ENCODE measurements at regions not wholly inside any gene's neighbourhood (a gene's known extent, or its start where the extent isn't known, plus 50 kb on each side); places are given as distances from the start of the nearest gene placed in this dataset.

DNA sequence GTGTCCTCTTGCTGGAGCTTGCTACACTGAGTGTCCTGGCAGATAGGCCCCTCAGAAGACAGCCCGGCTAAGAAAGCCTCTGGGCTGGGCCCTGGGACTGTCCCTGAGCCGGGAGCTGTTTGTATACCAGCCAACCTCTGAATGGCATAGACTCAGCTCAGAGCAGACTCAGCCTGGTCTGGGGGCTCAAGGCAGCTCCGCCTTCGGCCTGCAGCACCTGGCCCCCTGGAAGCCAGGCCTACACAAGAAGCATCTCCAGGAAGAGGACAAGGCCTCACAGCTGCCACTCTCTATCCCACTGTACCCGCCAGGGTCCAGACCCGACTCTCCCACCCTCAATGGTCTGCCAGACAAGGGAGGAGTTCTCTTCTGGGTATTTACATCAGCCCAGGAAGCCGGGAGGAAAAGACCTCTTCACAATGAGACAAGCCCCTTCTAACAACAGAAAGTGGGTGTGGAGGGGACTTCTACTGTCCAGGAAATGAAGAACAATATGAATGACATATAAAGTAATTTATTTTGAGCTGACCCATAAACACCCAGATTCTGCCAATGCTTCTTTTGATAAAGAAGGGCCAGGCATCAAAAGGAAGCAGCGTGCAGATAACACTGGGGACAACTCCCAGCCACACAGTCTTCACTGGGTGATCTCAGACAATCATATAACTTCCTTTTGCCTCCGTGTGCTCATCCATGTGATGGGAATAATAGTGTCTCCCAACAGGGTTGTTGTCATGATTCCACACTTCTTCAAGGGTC is 110.2 kb downstream of the TPRA1 start:
- Mint-ChIP-seq H3K9me3 (no peaks in the 10 kb centered on the region), H3K4me3 (ENCODE audit: low read depth) (no peak overlapping the region), H3K27me3 (ENCODE audit: low read depth) (peaks cover 17% of the 10 kb centered on the region), H3K27ac (no peak overlapping the region), H3K36me3 (ENCODE audit: low read depth) (no peaks in the 10 kb centered on the region), H3K4me1 (ENCODE audit: low read depth) (peaks cover 25% of the 10 kb centered on the region)
- DNase-seq (ENCODE audit: low spot score) = no peak
- intact Hi-C loops (cut with micrococcal nuclease) = no loop called here

DNA sequence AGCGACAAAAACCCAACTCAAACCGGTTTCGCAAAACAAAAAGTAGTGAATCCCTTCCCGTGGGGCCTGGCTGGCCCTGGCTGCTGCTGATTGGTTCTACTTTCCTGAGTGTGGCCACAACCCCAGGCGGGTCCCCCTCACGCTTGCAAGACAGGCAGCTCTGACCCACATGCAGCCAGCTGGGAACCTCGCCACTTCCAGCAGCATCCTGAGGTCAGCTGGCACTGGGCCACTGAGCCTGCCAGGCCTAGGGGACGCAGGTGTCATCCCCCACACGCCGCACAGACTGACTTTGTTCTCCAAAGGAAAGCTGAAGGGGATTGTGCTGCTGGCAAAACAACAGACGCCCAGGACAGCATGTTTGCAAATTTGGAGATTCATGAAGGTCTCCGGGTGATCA is 111.1 kb downstream of the TPRA1 start:
- H3K9me3 Mint-ChIP-seq = no peaks in the 10 kb centered on the region
- H3K4me3 Mint-ChIP-seq (ENCODE audit: low read depth) = no peak overlapping the region
- H3K36me3 Mint-ChIP-seq (ENCODE audit: low read depth) = no peaks in the 10 kb centered on the region
- peaks cover 15% of the 10 kb centered on the region for H3K27me3 Mint-ChIP-seq (ENCODE audit: low read depth)
- H3K4me1 Mint-ChIP-seq (ENCODE audit: low read depth) = peaks cover 17% of the 10 kb centered on the region
- H3K27ac Mint-ChIP-seq = no peak overlapping the region
- no peak for DNase-seq (ENCODE audit: low spot score)
- intact Hi-C loops (cut with micrococcal nuclease) = no loop called here

DNA sequence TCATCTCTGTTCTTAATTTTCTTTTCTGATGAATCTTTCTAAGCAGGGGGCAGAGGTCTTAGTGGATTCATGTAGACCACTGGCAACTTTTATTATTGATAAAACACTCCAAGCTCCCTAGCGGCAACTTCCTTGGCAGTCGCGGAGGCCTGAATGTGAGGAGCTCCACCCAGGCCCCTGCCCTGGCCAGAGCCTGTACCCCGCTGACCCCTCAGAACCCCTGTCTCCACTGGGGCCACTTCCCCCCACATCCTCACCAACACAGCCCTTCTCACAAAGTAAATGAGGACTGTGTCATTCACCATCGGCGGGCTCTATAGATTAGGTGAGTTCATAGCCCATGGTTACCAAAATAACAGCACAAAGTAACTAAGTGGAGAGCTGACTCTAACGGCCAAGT is 111.6 kb downstream of the TPRA1 start:
- no peak for DNase-seq (ENCODE audit: low spot score)
- no peaks in the 10 kb centered on the region for H3K9me3 Mint-ChIP-seq
- H3K4me1 Mint-ChIP-seq (ENCODE audit: low read depth) = peaks cover 12% of the 10 kb centered on the region
- H3K27me3 Mint-ChIP-seq (ENCODE audit: low read depth) = peaks cover 15% of the 10 kb centered on the region
- no peak overlapping the region for H3K27ac Mint-ChIP-seq
- intact Hi-C loops (cut with micrococcal nuclease) = no loop called here
- no peaks in the 10 kb centered on the region for H3K36me3 Mint-ChIP-seq (ENCODE audit: low read depth)
- H3K4me3 Mint-ChIP-seq (ENCODE audit: low read depth) = no peak overlapping the region

DNA sequence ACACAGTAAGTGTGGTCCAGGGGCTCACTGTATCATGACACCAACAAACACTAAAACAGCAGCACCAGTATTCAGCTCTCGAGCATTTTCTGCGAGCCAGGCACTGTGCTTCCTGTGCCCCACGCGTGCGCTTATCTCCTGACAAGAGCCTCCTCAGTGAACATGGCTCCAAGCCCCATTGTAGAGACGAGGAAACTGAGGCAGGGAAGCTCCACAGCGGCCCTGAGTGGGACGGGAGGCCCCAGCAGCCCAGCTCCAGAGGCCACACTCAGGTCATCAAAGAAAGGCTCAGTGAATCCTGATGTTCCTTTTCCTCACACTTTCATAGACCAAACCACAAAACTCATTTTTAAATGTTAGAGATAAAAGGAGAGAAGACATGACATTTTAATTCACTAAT is 113.1 kb downstream of the TPRA1 start:
- Mint-ChIP-seq H3K4me3 (ENCODE audit: low read depth) (no peak overlapping the region), H3K27me3 (ENCODE audit: low read depth) (peaks cover 13% of the 10 kb centered on the region), H3K27ac (no peak overlapping the region), H3K4me1 (ENCODE audit: low read depth) (no peaks in the 10 kb centered on the region), H3K9me3 (no peaks in the 10 kb centered on the region), H3K36me3 (ENCODE audit: low read depth) (no peaks in the 10 kb centered on the region)
- DNase-seq (ENCODE audit: low spot score) = no peak
- intact Hi-C loops (cut with micrococcal nuclease) = no loop called here

DNA sequence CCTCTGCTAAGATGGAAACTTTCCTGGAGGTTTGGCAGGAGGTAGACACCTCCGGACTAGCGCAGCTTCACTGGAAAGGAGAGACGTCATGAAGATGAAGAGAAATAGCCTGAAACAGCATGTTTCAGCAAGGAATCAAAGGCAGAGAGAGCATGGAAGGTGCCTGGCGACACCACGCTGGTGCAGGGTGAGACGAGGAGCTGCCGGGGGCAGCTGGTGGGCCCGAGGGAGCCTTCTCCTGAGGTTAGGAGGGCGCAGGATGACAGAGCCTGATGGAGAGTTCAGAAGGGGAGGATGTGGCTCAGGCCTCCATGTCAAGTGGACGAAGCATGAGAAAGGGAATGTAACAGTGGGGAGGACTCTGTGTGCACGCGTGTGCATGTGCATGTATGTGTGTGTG is 113.6 kb downstream of the TPRA1 start:
- peaks cover 11% of the 10 kb centered on the region for H3K27me3 Mint-ChIP-seq (ENCODE audit: low read depth)
- H3K36me3 Mint-ChIP-seq (ENCODE audit: low read depth) = no peaks in the 10 kb centered on the region
- DNase-seq (ENCODE audit: low spot score) = no peak
- no peak overlapping the region for H3K27ac Mint-ChIP-seq
- no peaks in the 10 kb centered on the region for H3K4me1 Mint-ChIP-seq (ENCODE audit: low read depth)
- H3K4me3 Mint-ChIP-seq (ENCODE audit: low read depth) = no peak overlapping the region
- intact Hi-C loops (cut with micrococcal nuclease) = no loop called here
- no peaks in the 10 kb centered on the region for H3K9me3 Mint-ChIP-seq

DNA sequence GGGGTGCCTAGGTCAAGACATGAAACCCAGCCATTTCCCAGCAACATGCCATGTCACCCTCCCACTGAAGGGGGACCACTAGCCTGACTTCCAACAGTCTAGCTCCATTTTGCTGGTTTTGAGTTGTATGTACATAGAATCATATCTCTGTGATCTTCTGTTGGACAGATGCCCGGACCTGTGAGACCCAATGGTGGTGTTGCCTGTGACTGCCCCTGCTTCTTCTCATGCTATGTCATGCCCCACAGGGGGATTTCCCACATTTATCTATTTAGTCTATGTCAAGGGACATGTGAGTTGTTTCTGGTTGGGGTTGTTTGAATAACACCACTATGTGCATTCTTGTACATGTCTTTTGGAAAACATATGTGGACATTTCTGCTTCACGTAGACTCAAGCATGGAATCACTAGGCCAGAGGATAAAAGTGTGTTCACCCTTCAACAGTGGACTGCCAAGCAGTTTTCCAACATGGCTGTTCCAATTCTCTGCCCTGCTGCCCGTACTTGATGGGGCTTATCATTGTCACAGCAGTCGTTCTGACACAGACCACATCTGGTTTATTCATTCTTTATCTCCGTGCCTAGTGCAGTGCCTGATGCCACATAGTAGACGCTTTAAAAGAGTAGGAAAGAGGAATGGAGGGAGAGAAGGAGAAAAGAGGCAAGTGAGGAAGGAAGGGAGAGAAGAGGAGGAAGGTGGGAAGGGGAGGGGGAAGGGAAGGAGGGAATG is 114.4 kb downstream of the TPRA1 start:
- H3K9me3 Mint-ChIP-seq = no peaks in the 10 kb centered on the region
- no peaks in the 10 kb centered on the region for H3K36me3 Mint-ChIP-seq (ENCODE audit: low read depth)
- H3K4me1 Mint-ChIP-seq (ENCODE audit: low read depth) = no peaks in the 10 kb centered on the region
- H3K4me3 Mint-ChIP-seq (ENCODE audit: low read depth) = no peak overlapping the region
- no peak for DNase-seq (ENCODE audit: low spot score)
- peaks cover 10% of the 10 kb centered on the region for H3K27me3 Mint-ChIP-seq (ENCODE audit: low read depth)
- H3K27ac Mint-ChIP-seq = no peak overlapping the region
- intact Hi-C loops (cut with micrococcal nuclease) = no loop called here

DNA sequence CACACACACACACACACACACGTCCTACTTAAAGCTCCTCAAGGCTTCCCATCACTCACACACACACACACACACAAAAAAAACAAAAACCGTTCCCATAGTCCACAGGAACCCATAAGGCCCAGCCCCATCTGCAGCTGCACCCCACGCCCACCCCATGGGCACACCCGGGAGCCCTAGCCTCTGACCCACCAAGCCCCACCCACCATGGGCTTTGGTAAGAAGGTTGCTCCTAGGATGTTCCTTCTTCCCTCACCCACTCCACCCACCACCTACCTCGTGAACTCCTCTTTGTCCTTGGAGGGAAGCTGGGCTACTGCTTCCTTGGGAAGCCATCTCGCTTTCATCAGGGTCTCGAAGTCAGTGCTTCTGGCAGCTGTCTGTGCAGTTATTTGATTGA is 115.1 kb downstream of the TPRA1 start:
- no peak overlapping the region for H3K27ac Mint-ChIP-seq
- intact Hi-C loops (cut with micrococcal nuclease) = no loop called here
- peaks cover 8% of the 10 kb centered on the region for H3K27me3 Mint-ChIP-seq (ENCODE audit: low read depth)
- no peaks in the 10 kb centered on the region for H3K9me3 Mint-ChIP-seq
- no peaks in the 10 kb centered on the region for H3K36me3 Mint-ChIP-seq (ENCODE audit: low read depth)
- H3K4me1 Mint-ChIP-seq (ENCODE audit: low read depth) = no peaks in the 10 kb centered on the region
- no peak overlapping the region for H3K4me3 Mint-ChIP-seq (ENCODE audit: low read depth)
- no peak for DNase-seq (ENCODE audit: low spot score)

DNA sequence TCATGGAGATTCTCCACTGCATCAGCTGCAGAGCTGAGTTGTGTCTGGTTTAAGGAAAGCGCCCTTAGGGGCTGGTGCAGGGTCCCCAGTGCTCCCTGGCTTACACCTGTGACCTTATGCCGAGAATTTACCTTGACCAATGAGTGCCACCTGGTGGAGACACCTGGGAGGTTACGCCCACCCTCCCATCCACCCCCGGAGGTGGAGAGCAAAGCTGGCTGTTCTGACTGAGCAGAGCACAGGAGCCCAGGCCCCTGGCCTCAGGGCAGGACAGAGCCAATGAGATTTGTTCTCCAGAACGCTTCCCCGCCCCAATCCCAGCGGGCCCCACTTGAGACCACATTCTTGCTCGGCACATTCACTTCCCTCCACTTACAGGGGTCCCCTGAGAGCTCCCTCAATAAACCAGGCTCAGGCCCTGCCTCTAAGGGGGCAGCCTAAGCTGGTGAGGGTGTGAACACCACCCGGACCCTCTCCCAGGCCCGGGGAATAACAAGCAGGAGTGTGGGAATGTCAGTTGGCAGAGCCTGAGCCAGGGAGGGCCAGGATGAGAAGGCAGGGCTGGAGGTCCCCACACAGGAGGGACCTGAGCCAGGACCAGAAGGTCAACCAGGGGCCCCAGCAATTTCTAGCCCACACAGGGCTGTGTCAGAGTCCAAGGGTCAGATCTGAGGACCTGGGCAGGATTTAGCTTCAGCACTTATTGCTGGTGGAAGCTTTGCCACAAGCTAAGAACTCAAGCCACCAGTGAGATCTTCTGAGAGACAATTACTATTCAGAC is 117.1 kb downstream of the TPRA1 start:
- peaks cover 8% of the 10 kb centered on the region for H3K27me3 Mint-ChIP-seq (ENCODE audit: low read depth)
- no peaks in the 10 kb centered on the region for H3K9me3 Mint-ChIP-seq
- no peak overlapping the region for H3K4me3 Mint-ChIP-seq (ENCODE audit: low read depth)
- H3K36me3 Mint-ChIP-seq (ENCODE audit: low read depth) = no peaks in the 10 kb centered on the region
- intact Hi-C loops (cut with micrococcal nuclease) = no loop called here
- no peak overlapping the region for H3K27ac Mint-ChIP-seq
- H3K4me1 Mint-ChIP-seq (ENCODE audit: low read depth) = no peaks in the 10 kb centered on the region
- DNase-seq (ENCODE audit: low spot score) = no peak

DNA sequence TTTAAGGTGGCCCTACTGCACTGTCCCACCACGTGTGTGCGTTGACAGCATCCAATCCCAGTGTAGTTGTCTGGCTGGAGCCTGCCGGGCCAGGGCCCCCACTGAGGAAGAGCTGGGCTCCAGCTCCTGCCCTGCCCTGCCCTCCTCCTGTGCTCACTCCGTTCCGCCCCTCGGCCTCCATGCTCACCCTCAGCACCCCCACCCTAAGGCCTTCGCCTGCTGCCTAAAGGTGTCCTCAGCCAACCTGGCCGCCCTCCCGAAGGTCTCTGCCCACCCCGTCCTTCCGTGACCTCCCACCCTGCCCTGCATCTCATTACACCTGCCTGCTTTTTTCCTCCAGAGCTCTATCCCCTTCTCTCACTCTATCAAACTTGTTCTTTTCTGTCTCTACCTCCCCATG is 118.0 kb downstream of the TPRA1 start:
- Mint-ChIP-seq H3K27me3 (ENCODE audit: low read depth) (peaks cover 6% of the 10 kb centered on the region), H3K9me3 (no peaks in the 10 kb centered on the region), H3K4me3 (ENCODE audit: low read depth) (no peak overlapping the region), H3K36me3 (ENCODE audit: low read depth) (no peaks in the 10 kb centered on the region), H3K27ac (no peak overlapping the region), H3K4me1 (ENCODE audit: low read depth) (no peaks in the 10 kb centered on the region)
- no peak for DNase-seq (ENCODE audit: low spot score)
- intact Hi-C loops (cut with micrococcal nuclease) = no loop called here

DNA sequence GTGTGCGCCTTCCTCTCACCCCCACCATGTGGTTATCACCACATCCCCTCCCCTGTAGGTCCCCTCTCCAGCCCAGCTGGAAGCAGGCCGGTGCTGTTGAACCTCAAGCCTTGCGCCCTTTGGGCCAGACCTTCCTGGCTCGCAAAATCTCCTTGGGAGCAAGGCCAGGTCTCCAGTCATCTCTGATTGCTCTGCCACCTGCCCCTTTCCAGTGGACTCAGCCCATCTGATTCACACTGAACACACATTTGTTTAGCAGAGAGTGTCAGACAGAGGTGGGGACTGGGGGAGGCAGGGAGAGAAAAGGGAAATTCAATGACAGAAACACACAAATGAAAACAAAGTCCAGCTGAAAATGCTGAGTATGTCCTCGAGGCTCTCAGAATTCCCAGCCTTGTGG is 119.4 kb downstream of the TPRA1 start:
- H3K27ac Mint-ChIP-seq = no peak overlapping the region
- H3K4me1 Mint-ChIP-seq (ENCODE audit: low read depth) = no peaks in the 10 kb centered on the region
- intact Hi-C loops (cut with micrococcal nuclease) = no loop called here
- H3K9me3 Mint-ChIP-seq = no peaks in the 10 kb centered on the region
- no peak for DNase-seq (ENCODE audit: low spot score)
- H3K27me3 Mint-ChIP-seq (ENCODE audit: low read depth) = peaks cover 2% of the 10 kb centered on the region
- no peak overlapping the region for H3K4me3 Mint-ChIP-seq (ENCODE audit: low read depth)
- H3K36me3 Mint-ChIP-seq (ENCODE audit: low read depth) = no peaks in the 10 kb centered on the region

DNA sequence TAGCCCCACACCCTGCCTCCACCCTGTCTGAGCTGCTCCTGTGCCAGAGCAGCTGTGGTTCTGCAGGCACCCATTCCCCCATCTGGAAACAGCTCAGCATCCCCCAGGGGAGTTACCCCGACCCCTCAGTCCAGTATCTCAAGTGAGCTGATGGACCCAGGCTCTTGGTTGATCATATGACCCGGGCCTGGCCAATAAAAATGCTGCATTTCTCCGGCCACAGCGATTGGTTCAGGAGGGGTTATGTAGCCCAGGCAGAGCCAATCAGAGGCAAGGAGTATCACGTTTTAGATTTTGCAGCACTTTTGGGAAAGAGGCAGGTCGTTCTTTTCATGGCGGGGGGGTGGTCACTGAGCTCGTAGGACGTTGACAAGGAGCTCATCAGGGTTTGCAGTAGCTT is 120.8 kb downstream of the TPRA1 start:
- Mint-ChIP-seq H3K4me1 (ENCODE audit: low read depth) (no peaks in the 10 kb centered on the region), H3K27ac (no peak overlapping the region), H3K27me3 (ENCODE audit: low read depth) (peaks cover 2% of the 10 kb centered on the region), H3K4me3 (ENCODE audit: low read depth) (no peak overlapping the region), H3K36me3 (ENCODE audit: low read depth) (no peaks in the 10 kb centered on the region), H3K9me3 (no peaks in the 10 kb centered on the region)
- no peak for DNase-seq (ENCODE audit: low spot score)
- intact Hi-C loops (cut with micrococcal nuclease) = no loop called here

DNA sequence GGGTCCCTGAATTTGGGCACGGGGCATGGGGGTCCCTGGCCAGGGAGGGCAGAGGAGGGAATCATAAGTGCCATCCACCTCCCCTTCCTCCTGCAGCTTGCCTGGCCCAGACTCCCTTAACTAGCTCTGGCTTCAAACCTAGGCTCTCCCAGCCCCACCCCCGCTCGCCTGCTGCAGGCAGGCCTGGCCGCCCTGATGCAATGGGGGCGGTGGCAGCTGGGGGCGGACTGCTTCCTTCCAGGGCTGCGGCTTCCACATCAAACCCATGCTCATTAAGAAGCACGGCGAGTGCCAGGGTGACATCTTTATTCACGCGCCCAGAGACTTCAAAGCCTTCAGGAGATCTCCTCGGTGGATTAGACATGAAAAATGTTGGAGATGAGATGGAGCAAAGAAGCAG is 123.1 kb downstream of the TPRA1 start:
- Mint-ChIP-seq H3K4me3 (ENCODE audit: low read depth) (no peak overlapping the region), H3K27me3 (ENCODE audit: low read depth) (no peaks in the 10 kb centered on the region), H3K9me3 (no peaks in the 10 kb centered on the region), H3K4me1 (ENCODE audit: low read depth) (no peaks in the 10 kb centered on the region), H3K27ac (no peak overlapping the region), H3K36me3 (ENCODE audit: low read depth) (no peaks in the 10 kb centered on the region)
- DNase-seq (ENCODE audit: low spot score) = no peak
- intact Hi-C loops (cut with micrococcal nuclease) = no loop called here

DNA sequence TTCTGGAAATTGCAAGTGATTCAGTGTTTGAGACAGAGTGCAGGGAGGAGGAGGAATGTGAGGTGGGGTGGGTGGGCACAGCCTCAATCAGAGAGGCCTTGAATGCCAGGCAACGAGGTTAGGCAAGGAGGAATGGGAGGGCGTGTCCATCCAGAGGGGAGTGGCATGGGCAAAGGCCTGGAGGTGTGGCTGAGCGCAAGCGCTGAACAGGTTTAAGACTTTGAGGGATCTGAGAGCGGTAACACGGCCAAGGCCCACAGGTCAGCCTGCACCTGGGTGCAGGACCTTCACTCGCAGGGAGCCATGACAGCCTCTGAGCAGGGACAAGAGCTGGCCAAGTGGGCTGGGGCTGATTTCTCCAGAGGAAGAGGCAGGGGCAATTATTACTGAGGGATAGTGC is 125.9 kb downstream of the TPRA1 start:
- H3K36me3 Mint-ChIP-seq (ENCODE audit: low read depth) = no peaks in the 10 kb centered on the region
- no peak overlapping the region for H3K4me3 Mint-ChIP-seq (ENCODE audit: low read depth)
- DNase-seq (ENCODE audit: low spot score) = no peak
- H3K27me3 Mint-ChIP-seq (ENCODE audit: low read depth) = peaks cover 1% of the 10 kb centered on the region
- intact Hi-C loops (cut with micrococcal nuclease) = no loop called here
- H3K4me1 Mint-ChIP-seq (ENCODE audit: low read depth) = no peaks in the 10 kb centered on the region
- H3K27ac Mint-ChIP-seq = no peak overlapping the region
- H3K9me3 Mint-ChIP-seq = no peaks in the 10 kb centered on the region

Measured in activated T-helper 2 cell treated with anti-CD3 and anti-CD28 coated beads, Interferon-gamma antibody, Interleukin-2, Interleukin-4, amounts not matched to agents 10 μg/mL and 5 μg/mL and 100 μg/mL, durations not matched to agents 14 hours and 24 hours and 36 hours (primary cell).